ELR (cell line): ENCODE measurements at regions not wholly inside any gene's neighbourhood (a gene's known extent, or its start where the extent isn't known, plus 50 kb on each side); places are given as distances from the start of the nearest gene placed in this dataset.
A peak's percentile ranks its signal among the peaks of the same experiment; 100 is the strongest.
"Not testable (repeated sequence)": the region's sequence is repeated elsewhere in the genome, so short reads cannot be mapped to it uniquely, and the experiment has no call there.

Source experiments
- DNase-seq: peaks from one replicate; pipeline ENCODE4 v3.0.0-alpha.2; 2015; ENCODE audit warnings: low read depth

- DNase-seq: peak; percentile 0
These were observed 1275.0 kb upstream of the CDH9 start for GRCh38 chr5:28313321-28313951.

GRCh38 chr5:28310696-28311095, 1272.3 kb upstream of the CDH9 start:
- DNase-seq: no peak

DNA sequence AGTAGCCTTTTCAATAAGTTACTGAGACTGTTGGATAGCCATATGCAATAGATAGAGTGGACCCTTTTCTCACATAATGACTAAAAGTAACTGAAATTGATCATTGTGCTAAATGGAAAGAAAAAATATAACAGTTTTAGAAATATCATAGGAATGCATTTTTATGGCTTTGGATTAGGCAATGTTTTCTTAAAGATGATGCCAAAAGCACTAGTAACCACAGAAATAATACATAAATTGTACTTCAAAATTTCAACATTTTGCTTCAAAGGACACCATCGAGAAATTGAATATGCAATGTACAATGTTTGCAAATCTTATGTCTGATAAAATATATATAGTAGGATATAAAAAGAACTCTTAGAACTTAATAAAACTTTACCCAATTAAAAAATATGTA, 1267.5 kb upstream of the CDH9 start:
- no peak for DNase-seq

DNA sequence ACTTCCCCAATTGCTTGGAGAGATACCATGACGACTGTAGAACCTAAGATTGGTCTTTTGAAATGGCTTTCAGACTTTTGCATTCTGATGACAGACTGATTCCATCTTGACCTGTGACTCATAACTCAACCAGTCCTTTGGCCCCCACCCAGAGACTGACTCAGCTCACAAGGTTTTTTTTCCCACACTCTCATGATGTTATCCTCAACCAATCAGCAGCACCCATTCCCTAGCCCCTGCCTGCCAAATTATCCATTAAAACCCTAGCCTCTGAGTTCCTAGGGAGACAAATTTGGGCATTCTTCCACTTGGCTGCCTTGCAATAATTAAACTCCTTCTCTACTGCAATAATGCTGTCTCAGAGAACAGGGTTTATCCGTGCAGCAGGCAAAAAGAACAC, 1263.3 kb upstream of the CDH9 start:
- DNase-seq: peak; percentile 52

- no peak for DNase-seq
These were observed 1258.0 kb upstream of the CDH9 start for GRCh38 chr5:28296254-28297013.

DNA sequence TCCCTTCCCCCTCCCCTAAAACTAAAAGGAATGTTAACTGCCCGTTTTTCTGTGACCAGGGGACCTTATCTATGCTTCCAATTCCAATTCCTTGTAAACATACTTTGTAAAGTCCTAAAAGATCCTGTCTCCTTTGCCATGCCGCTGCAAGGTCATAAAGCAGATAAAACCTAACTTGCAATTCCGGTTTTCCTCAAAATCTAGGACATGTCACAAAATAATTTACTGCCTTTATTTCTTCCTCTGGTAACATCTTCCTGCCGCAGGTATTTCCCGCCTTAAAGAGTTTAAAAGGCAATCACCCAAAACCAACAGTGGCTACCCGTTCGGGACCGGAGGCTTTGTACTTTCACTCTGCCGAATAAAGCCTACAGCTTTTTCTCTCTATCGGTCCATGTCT, 1248.6 kb upstream of the CDH9 start:
- DNase-seq: not testable (repeated sequence)

- DNase-seq: peak; percentile 2
These were observed 1248.2 kb upstream of the CDH9 start for GRCh38 chr5:28286566-28286965.

DNA sequence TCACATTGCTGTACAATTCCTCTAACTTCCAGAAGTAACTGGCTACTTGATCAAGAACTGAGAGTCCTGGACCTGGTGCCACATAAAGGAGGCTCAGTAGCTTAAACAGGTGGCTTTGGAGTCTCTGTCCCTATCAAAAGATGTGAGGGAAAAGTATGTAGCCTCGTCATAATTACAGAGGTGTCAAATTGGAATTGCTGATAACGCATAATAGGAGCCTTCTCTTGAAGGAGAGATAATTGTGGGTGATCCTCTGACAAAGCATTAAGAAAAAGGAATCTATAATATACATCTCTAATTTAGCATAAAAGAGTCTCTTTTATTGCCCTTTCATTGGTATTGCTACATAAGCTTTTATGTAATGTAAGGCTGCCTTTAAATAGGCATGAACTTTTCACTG, 1246.4 kb upstream of the CDH9 start:
- DNase-seq: no peak

DNA sequence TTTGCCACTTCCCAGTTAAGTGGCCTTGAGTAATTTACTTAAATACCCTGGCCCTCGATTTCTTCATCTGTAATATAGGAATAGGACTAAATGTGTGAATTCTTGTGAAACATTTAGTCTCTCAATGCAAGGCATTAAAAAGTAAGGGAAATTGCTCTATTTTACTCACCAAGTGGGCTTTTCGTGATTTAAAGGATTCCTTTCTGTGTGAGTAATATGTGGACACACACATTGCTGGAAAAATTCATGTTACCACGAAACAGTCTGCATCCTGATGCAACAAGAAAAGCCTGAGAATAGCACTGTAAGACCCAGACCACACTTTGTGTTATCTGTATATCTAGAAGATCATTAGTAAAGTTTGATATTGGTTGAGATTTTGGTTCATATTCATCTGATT, 1243.0 kb upstream of the CDH9 start:
- peak; percentile 16 for DNase-seq

DNA sequence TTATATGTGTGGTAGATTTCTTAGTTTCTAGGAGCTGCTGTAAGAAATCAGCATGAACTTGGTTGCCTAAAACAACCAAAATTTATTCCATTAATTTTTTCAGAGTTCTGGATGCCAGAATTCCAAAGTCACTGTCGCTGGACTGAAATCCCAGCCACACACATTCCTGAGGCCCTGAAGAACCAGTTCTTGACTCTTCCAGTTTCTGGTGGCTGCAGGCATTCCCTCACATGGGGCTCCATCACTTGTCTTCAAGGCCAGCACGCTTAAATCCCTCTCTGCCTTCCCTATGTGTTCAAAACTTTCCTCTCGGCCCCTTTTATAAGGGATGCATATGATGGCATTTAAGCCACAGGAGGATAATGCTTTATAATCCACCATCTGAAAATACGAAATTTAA, 1237.5 kb upstream of the CDH9 start:
- DNase-seq: no peak

- DNase-seq: no peak
These were observed 1231.6 kb upstream of the CDH9 start for GRCh38 chr5:28269978-28270377.

- no peak for DNase-seq
These were observed 1227.5 kb upstream of the CDH9 start for GRCh38 chr5:28265877-28266276.

- peak; percentile 18 for DNase-seq
These were observed 1216.5 kb upstream of the CDH9 start for GRCh38 chr5:28254846-28255245.

DNA sequence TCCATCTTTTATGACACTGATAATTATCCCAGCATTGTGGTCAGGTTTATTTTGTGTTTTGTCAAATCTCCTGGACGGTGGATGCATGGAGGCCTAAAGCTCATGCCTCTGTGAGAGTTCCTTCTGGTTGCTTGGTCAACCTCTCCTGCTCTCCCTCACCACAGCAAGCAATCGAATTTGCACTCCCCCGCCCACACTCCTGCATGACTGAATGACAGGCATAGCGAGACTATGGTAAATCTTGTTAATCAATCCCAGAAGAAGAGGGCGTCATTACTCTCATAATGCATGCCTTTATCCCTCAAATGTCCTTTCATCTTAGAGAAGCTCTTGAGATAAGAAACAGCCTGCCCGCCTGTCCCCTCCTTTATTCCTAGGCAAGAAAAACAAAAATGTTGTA, 1215.0 kb upstream of the CDH9 start:
- DNase-seq: no peak

DNA sequence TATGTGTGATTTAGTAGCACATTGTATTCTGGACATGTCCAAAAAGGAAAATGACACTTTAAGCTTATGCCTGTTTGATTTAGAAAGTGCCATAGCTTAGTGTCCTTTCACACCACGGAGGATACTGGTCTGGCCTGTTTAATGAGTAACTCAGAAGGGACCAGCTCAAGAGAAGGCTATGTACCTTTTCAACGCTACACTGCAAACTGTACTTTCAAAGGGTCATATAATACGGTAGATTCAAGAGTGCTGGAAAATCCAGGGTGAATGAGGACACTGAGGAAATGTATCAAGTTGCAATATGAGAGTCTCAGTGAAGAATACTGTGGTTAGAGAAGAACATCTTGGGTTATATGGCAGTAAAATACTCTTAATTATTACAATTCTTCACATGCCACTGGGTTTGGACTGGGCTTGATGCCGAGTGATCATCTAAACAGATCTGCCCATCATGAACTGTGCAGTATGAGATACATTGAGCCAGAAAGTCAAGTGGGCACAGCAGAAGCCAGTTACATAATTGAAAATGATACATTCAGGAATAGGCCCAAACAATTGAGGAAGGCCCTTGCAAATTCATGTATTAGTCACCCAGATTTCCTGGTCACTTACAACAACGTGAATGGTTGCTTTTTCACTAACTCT, 1211.5 kb upstream of the CDH9 start:
- no peak for DNase-seq

GRCh38 chr5:28234356-28234968, 1196.1 kb upstream of the CDH9 start:
- no peak for DNase-seq

DNA sequence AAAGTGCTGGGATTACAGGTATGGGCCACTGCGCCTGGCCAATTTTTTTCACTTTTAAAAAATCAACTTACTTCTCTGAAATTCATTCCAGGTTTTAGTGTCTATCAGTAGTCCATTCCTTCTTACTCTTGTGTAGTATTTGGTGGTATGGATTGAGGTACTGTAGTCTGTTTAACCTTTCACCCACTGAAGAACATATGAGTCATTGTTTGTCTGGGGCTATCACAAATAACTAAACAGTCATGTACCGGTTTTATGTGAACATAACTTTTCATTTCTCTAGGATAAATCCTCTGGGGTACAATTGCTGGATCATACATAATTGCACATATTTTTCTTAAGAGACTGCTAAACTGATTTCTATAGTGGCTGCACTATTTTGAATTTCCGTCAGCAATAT, 1188.0 kb upstream of the CDH9 start:
- no peak for DNase-seq

- DNase-seq: no peak
These were observed 1181.2 kb upstream of the CDH9 start for GRCh38 chr5:28219539-28219938.

GRCh38 chr5:28217695-28218094, 1179.3 kb upstream of the CDH9 start:
- DNase-seq: no peak

DNA sequence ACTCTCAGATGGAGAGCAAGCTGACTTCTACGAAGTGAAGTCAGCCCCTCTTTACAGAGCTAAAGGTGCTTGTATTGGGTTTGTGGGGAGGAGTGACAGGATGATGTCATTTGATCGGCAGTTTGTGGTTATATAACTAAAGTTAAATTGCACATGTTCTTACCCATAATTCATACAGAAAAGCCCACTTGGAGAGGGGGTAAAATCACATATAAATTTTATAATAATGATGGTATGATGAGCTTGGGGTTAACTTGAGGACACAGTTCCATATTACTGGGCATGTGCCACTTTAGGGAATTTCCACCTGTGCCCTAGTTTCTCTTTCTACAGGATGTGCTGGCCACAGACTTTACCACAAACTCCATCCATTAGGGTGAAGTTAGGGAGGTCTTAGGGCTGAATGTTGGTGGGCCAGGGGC, 1178.6 kb upstream of the CDH9 start:
- DNase-seq: no peak

DNA sequence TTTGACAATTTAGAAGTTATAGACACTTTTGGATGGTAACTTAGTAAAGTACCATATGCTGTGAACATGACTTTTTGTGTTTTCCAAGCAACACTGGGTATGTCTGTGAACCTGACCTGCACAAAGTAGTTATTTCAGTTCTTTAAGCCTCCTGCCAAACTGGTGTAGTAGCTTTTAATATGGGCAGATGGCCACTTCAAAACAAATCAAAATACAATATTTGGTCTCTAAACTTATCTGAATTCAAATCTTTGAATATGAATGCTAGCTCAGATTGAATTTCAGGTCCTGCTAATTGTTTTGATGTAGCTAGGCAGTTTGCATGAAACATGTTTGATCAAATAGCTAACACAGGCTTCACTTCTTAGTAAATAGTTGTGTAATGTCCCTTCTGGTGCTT, 1176.7 kb upstream of the CDH9 start:
- no peak for DNase-seq

DNA sequence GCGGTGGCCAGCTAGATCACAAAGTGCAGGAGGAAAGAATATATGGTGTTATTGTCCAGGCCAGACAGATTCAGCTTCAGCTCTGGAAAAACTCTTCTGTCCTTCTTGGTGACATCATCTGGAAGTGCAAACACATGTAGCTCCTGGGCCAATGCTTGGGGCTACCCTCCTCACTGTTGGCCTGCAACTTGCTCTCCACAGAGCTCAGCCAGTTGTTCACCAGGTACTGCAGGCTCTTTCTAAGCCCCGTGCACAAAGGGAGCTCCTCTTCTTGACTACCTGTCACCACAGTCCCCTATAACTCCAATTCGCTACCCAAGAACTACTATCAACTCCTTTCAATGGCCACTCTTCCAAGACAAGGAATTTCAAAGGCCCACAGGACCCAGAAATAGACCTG, 1175.9 kb upstream of the CDH9 start:
- no peak for DNase-seq

- no peak for DNase-seq
These were observed 1170.0 kb upstream of the CDH9 start for GRCh38 chr5:28208356-28208755.
